HUES6 (cell line): ENCODE measurements at regions not wholly inside any gene's neighbourhood (a gene's known extent, or its start where the extent isn't known, plus 50 kb on each side); places are given as distances from the start of the nearest gene placed in this dataset.

Source experiments
- H3K27ac ChIP-seq: 2 replicates; pipeline ENCODE4 v1.7.0; 2013; ENCODE audit warnings: low read depth, mild to moderate bottlenecking, low read length, inconsistent platforms
- H3K27me3 ChIP-seq: 2 replicates; pipeline ENCODE4 v1.6.1; 2013; ENCODE audit warnings: low read length; ENCODE audit not compliant: control insufficient read depth, insufficient read depth
- H3K36me3 ChIP-seq: 2 replicates; pipeline ENCODE4 v1.6.1; 2013; ENCODE audit warnings: low read length; ENCODE audit not compliant: control insufficient read depth, insufficient read depth
- H3K4me1 ChIP-seq: 2 replicates; pipeline ENCODE4 v1.6.1; 2013; ENCODE audit warnings: low read length; ENCODE audit not compliant: control insufficient read depth, insufficient read depth
- H3K4me3 ChIP-seq: 2 replicates; pipeline ENCODE4 v1.5.1; 2013; ENCODE audit warnings: low read depth, low read length
- H3K9ac ChIP-seq: one replicate; pipeline ENCODE4 v1.6.1; 2013; ENCODE audit warnings: mild to moderate bottlenecking, low read length
- H3K9me3 ChIP-seq: 2 replicates; pipeline ENCODE4 v1.6.1; 2013; ENCODE audit warnings: low read depth, low read length; ENCODE audit not compliant: control insufficient read depth, insufficient read depth

DNA sequence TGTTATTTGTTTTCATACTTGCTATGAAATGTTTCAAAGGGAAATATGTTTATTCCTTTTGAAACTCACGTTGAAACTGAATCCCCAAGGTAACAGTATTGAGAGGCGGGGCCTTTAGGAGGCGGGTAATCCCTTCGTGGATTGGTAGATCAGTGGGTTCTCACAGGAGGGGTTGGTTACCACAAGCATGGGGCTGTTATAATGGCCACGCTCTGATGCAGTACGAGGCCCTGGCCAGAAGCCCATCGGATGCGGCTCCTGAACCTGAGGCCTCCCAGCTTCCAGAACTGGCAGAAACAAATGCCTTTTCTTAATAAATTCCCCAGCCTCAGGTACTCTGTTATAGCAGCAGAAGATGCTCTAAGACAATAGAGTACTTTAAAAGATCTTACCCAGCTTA lies 135.7 kb downstream of the ASB1 start:
- Histone ChIP-seq H3K4me3 (no peak overlapping the region), H3K9me3 (no peaks in the 10 kb centered on the region), H3K4me1 (no peaks in the 10 kb centered on the region), H3K36me3 (no peaks in the 10 kb centered on the region), H3K27me3 (no peaks in the 10 kb centered on the region), H3K9ac (no peak overlapping the region), H3K27ac (no peak overlapping the region)

DNA sequence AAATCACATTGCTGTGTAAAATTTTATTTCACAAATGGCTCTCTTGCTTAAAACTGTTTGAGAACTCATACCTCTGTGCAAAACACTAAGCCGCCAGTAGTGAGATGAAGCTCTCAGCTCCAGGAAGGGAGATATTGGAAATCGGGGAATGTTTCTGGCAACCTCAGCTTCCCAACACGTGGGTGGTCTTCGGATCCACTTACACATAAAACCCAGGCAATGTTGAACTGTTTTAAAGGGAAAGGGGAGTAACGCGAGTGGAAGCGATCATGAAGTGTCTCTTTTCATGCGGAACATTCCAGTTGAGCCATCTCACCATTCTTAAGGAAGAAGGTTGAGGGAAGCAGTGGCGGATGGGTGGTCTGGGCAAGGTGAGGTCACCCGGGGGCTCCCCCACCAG lies 136.8 kb downstream of the ASB1 start:
- H3K27ac ChIP-seq = no peak overlapping the region
- no peaks in the 10 kb centered on the region for H3K4me1 ChIP-seq
- no peaks in the 10 kb centered on the region for H3K36me3 ChIP-seq
- H3K4me3 ChIP-seq = no peak overlapping the region
- H3K27me3 ChIP-seq = no peaks in the 10 kb centered on the region
- no peak overlapping the region for H3K9ac ChIP-seq
- H3K9me3 ChIP-seq = no peaks in the 10 kb centered on the region

DNA sequence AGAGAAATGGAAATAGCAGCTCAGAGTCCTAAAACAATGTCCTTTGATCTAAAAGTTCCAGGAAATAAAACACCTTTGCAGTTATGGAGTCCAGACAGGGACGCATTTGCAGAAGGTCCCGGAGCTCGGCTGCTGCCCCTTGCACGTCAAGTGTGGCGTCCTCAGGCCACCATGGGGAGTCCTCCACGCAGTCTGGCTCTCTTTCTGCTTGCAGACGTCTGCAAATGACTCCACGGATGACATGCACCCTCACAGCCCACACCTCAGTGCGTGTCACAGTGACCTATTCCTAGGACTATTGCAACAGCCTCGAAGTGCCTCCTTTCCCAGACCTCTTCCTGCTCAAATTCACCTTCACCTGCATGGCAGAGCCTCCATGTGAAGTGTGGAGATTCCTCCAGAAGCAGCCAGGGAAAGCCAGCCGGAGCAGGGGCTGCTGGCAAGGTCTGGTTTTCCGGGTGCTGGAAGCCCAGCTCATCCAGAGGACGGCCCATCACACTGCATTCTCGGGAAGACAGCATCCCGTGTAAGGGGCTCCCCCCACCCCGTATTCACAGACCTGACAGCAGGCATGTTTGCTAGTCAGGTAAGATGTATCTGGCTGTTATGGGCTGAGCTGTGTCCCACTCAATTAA lies 137.7 kb downstream of the ASB1 start:
- H3K27ac ChIP-seq = no peak overlapping the region
- no peaks in the 10 kb centered on the region for H3K4me1 ChIP-seq
- no peaks in the 10 kb centered on the region for H3K36me3 ChIP-seq
- no peak overlapping the region for H3K4me3 ChIP-seq
- no peak overlapping the region for H3K9ac ChIP-seq
- no peaks in the 10 kb centered on the region for H3K9me3 ChIP-seq
- H3K27me3 ChIP-seq = no peaks in the 10 kb centered on the region

DNA sequence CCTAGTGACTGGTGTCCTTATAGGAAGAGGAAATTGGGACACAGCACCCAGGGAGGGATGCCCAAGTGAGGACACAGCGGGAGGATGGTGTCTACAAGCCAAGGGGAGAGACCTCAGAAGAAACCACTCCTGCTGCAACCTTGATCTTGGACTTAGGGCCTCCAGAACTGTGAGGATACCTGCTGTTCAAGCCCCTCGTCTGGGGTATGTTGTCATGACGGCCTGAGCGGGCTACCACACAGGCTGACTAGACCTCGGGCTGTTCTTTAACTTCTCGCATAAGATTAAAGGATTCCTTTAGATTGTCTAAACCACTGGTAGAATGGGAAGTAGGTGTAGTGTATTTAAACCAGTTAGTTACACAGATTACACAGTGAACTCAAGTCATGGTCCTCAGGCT lies 138.3 kb downstream of the ASB1 start:
- no peaks in the 10 kb centered on the region for H3K4me1 ChIP-seq
- no peaks in the 10 kb centered on the region for H3K27me3 ChIP-seq
- no peak overlapping the region for H3K9ac ChIP-seq
- H3K36me3 ChIP-seq = no peaks in the 10 kb centered on the region
- no peaks in the 10 kb centered on the region for H3K9me3 ChIP-seq
- no peak overlapping the region for H3K4me3 ChIP-seq
- no peak overlapping the region for H3K27ac ChIP-seq

DNA sequence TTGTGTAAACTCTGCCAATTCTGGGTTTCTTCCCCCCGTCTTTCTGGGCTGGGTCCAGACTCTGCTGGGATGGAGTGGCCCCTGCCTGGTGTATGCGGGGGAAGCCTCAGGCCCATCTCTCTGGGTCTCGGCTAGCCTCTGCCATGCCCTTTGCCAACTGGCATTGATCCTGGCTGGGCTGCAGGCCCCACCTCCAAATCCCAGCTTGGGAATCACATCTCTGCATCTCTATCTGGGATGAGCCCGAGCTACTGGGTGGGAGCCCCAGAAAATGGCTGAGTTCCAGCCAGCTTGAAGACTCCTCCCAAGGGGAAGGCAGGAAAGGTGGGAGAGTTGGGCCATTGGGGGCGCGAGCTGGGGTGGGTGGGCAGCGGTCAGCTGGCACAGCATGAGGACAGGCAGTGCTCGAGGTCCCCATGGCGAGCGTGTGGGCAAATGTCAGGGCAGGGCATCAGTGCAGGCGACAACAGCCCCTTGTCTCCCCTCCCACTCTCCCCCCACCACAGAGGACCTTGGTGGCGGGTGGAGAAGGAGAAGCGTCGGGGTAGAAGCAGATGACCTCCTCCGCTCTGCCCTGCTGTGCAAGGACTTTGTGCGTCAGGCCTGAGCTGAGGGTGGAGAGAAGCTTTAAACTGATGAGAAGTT lies 139.4 kb downstream of the ASB1 start:
- no peaks in the 10 kb centered on the region for H3K4me1 ChIP-seq
- no peaks in the 10 kb centered on the region for H3K36me3 ChIP-seq
- no peaks in the 10 kb centered on the region for H3K27me3 ChIP-seq
- H3K9ac ChIP-seq = no peak overlapping the region
- H3K9me3 ChIP-seq = no peaks in the 10 kb centered on the region
- no peak overlapping the region for H3K27ac ChIP-seq
- no peak overlapping the region for H3K4me3 ChIP-seq

DNA sequence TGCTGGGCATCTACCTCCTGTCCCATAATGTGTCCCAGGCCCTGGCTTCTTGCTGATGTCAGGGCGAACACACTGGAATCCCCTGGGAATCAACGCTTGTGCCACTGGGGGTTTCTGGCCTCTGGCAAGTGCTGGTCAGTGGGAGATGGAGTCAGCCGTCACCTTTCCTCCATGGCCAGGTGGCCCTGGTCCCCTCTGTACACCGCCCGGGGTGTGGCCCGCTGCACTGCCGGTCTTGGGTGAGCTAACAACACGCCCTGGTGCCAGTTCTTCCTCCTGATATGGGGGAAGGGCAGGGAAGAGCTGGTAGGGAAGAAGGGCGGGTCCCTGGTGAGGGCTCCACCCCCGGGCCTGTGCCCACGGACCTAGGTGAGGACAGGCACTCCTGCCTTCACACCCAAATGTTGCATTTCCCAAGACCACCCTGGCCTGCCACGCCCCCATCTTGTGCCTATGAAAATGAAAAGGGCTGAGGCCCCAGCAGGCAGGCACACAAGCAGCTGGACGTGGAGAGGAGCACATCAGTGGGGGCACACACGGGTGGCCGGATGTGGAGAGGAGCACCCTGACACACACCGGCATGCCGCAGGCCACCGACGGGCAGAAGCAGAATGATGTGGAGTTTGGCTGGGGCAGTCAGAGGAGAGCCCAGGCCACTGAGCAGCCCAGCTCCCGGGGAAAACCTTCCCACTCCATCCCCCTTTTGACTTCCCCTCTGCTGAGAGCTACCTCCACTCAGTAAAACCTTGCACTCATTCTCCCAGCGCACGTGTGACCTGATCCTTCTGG lies 140.5 kb downstream of the ASB1 start:
- no peaks in the 10 kb centered on the region for H3K36me3 ChIP-seq
- no peak overlapping the region for H3K4me3 ChIP-seq
- H3K9me3 ChIP-seq = no peaks in the 10 kb centered on the region
- no peak overlapping the region for H3K27ac ChIP-seq
- H3K27me3 ChIP-seq = no peaks in the 10 kb centered on the region
- H3K9ac ChIP-seq = no peak overlapping the region
- no peaks in the 10 kb centered on the region for H3K4me1 ChIP-seq

DNA sequence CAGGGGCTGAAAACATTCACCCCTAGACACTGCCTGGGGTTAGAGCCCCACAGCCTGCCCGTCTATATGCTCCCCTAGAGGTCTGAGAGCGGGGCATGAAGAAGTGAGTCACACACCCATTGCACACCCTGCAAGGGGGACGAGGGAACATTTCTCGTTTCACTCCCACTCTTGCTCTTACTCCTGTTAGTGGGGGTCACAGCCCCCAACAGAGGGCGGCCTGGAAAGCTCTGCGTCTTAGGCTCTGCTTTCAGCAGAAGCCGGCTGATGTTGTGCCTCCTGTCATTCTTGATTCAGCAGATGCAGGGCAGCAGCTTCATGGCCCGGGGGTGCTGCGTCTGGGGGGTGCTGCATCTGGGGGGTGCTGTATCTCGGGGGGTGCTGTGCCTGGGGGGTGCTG lies 141.3 kb downstream of the ASB1 start:
- Histone ChIP-seq H3K27me3 (no peaks in the 10 kb centered on the region), H3K36me3 (no peaks in the 10 kb centered on the region), H3K4me1 (no peaks in the 10 kb centered on the region), H3K9ac (no peak overlapping the region), H3K27ac (no peak overlapping the region), H3K9me3 (0 out of 2 replicates have a peak, but pooled peaks cover 2% of the 10 kb centered on the region), H3K4me3 (no peak overlapping the region)

DNA sequence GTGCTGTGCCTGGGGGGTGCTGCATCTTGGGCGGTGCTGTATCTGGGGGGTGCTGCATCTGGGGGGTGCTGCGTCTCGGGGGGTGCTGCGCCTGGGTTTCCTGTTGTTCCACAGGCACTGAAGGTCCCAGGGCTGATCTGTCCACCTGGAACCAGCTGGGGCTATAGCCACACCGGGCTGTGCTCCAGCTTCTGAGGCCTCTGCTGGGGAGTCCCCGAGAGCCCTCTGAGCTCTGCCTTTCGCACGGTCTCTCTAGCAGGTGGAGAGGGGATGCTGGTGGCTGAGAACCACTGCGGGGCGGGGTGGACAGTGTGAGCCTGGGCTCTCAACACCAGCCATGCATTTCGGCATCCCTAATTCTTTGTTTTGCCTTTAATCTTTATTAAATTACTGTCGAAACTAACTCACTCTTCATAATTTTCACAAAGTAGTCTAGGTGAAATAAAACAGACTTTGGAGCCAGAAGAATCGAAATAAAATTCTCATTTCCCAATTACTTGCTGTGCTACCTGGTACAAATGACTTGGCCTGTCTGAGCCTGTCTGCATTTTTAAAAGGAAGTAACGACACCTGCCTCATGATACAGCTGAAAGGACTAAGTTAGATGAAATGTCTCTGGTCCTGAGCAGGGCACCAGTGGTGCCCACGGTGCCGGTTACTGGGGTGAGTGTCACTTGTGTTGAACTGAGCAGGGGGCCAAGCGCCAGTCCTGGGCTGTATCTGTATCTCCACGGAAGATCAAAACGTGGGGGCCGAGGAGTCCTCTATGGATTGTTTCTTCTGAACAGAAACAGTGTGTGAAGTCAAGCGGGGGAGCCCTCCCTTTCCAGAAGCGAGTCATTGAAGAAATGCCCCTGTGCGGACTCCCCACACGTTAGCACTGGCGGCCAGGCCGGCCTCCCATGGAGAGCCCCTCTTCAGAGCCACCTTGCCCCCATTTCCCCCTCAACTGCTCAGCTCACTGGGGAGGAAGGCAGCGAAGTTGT lies 142.0 kb downstream of the ASB1 start:
- Histone ChIP-seq H3K9me3 (0 out of 2 replicates have a peak, but pooled peaks cover 5% of the 10 kb centered on the region), H3K27ac (no peak overlapping the region), H3K4me3 (no peak overlapping the region), H3K4me1 (no peaks in the 10 kb centered on the region), H3K9ac (no peak overlapping the region), H3K36me3 (no peaks in the 10 kb centered on the region), H3K27me3 (no peaks in the 10 kb centered on the region)

DNA sequence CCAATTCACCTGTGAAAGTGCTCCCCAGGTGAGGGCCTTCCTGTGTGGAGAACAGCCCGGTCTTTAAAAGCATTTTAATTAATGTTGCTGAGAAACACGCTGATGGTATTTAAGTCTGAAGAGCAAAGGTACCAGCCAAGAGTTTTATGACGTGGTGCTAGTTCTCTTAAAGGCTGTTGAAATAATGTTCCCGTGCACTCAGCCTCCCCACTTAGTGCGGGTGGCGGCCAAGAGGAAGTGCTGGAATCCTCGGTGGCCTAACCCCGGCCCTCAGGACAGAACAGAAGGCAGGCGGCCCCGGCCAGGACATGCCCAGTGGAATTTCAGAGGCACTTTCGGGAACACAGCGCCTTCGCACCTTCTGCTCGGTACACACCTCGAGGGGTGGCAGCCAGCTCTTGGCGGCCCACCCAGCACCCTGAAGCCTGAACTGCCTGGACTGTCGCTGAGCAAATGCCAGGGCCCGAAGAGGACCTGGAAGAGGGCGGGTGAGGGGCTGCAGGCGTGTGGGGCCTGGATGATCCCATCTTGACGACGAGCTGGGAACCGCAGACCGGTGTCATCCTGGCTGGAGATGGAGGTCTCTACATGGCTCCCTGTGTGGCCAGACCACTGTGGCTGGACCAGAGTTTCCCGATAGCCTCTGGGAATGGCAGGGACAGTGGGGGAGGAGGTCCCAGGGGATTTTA lies 142.9 kb downstream of the ASB1 start:
- Histone ChIP-seq H3K4me1 (no peaks in the 10 kb centered on the region), H3K27ac (no peak overlapping the region), H3K9me3 (0 out of 2 replicates have a peak, but pooled peaks cover 5% of the 10 kb centered on the region), H3K36me3 (no peaks in the 10 kb centered on the region), H3K4me3 (no peak overlapping the region), H3K27me3 (no peaks in the 10 kb centered on the region), H3K9ac (no peak overlapping the region)

DNA sequence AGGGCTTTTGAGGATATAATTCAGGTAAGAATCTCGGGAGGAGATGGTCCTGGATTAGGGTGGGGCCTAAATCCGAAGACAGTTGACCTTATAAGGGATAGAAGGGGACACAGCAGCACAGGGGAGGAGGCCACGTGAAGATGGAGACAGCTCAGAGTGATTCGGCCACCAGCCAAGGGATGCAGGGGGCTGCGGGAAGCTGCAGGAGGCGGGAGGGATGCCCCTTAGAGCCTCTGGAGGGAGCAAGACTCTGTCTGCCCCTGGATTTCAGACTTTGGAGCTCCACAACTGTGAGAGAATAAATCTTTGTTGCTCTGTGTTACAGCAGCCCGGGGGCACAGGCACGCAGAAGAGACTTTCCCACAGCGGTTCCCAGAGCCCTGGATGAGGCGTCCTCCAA lies 143.7 kb downstream of the ASB1 start:
- Histone ChIP-seq H3K4me3 (no peak overlapping the region), H3K9ac (no peak overlapping the region), H3K4me1 (no peaks in the 10 kb centered on the region), H3K27ac (no peak overlapping the region), H3K36me3 (no peaks in the 10 kb centered on the region), H3K27me3 (no peaks in the 10 kb centered on the region), H3K9me3 (0 out of 2 replicates have a peak, but pooled peaks cover 5% of the 10 kb centered on the region)
